GM12874 (cell line): ENCODE measurements at regions not wholly inside any gene's neighbourhood (a gene's known extent, or its start where the extent isn't known, plus 50 kb on each side); places are given as distances from the start of the nearest gene placed in this dataset.

Experiments used
- CTCF ChIP-seq: IDR thresholded peaks from 2 replicates; pipeline ENCODE4 v1.5.1; 2011; ENCODE audit warnings: low read depth, mild to moderate bottlenecking, control low read depth, low read length, moderate library complexity; ENCODE audit not compliant: insufficient read depth

GRCh38 chr5:174362514-174362913, 317.0 kb downstream of the NSG2 start:
- TF ChIP-seq CTCF, result no peak

GRCh38 chr5:174363934-174364333, 318.4 kb downstream of the NSG2 start:
- TF ChIP-seq CTCF, result no peak

- TF ChIP-seq CTCF, result no peak
Observed at GRCh38 chr5:174364676-174365075, 319.2 kb downstream of the NSG2 start.

- no peak for TF ChIP-seq CTCF
Observed at GRCh38 chr5:174371600-174372094, 326.1 kb downstream of the NSG2 start.

- TF ChIP-seq CTCF, result no peak
Observed at GRCh38 chr5:174374206-174374605, 328.7 kb downstream of the NSG2 start.

- no peak for TF ChIP-seq CTCF
Observed at GRCh38 chr5:174376056-174376455, 330.6 kb downstream of the NSG2 start.

GRCh38 chr5:174376726-174377373, 331.3 kb downstream of the NSG2 start:
- TF ChIP-seq CTCF, result no peak
